ENCODE measurements at regions not wholly inside any gene's neighbourhood (a gene's known extent, or its start where the extent isn't known, plus 50 kb on each side); places are given as distances from the start of the nearest gene placed in this dataset.
"Not testable (repeated sequence)": the region's sequence is repeated elsewhere in the genome, so short reads cannot be mapped to it uniquely, and the experiment has no call there.

GRCh38 chr4:24208691-24209090, 318.8 kb upstream of the PPARGC1A start (continued):
- TF ChIP-seq E2F5 (CRISPR knock-in tag; IDR thresholded peaks at IDR 0.05): no peak
- TF ChIP-seq TCF7 (CRISPR knock-in tag; IDR thresholded peaks at IDR 0.05; ENCODE audit: low read depth): no peak
- no peak for TF ChIP-seq ARID4B (CRISPR knock-in tag; IDR thresholded peaks at IDR 0.05; ENCODE audit: borderline replicate concordance)
- TF ChIP-seq RELA (CRISPR knock-in tag; IDR thresholded peaks at IDR 0.05; ENCODE audit: borderline replicate concordance): no peak
- TF ChIP-seq ZNF423 (CRISPR knock-in tag; IDR thresholded peaks at IDR 0.05): no peak
- TF ChIP-seq ZNF532 (CRISPR knock-in tag; IDR thresholded peaks at IDR 0.05; ENCODE audit: borderline replicate concordance): no peak
- TF ChIP-seq FOXP4 (CRISPR knock-in tag; IDR thresholded peaks at IDR 0.05): no peak
- TF ChIP-seq ZNF425 (CRISPR knock-in tag; conservative IDR thresholded peaks at IDR 0.05): no peak
- TF ChIP-seq CREB1 (CRISPR knock-in tag; IDR thresholded peaks at IDR 0.05): no peak
- no peak for TF ChIP-seq NR3C1 (CRISPR knock-in tag; conservative IDR thresholded peaks at IDR 0.05; ENCODE audit: low read depth)

GRCh38 chr4:24204708-24205107, 314.9 kb upstream of the PPARGC1A start:
- ATAC-seq; H3K27me3 Mint-ChIP-seq (ENCODE audit: low read depth); POLR2A ChIA-PET; H3K27ac Mint-ChIP-seq; CTCF ChIA-PET; H3K4me3 Mint-ChIP-seq; DNase-seq (ENCODE audit: low spot score); H3K36me3 Mint-ChIP-seq; H3K9me3 Mint-ChIP-seq: not testable (repeated sequence)
- H3K4me1 Mint-ChIP-seq: peaks cover 21% of the 10 kb centered on the region
